ENCODE measurements at regions not wholly inside any gene's neighbourhood (a gene's known extent, or its start where the extent isn't known, plus 50 kb on each side); places are given as distances from the start of the nearest gene placed in this dataset.

DNA sequence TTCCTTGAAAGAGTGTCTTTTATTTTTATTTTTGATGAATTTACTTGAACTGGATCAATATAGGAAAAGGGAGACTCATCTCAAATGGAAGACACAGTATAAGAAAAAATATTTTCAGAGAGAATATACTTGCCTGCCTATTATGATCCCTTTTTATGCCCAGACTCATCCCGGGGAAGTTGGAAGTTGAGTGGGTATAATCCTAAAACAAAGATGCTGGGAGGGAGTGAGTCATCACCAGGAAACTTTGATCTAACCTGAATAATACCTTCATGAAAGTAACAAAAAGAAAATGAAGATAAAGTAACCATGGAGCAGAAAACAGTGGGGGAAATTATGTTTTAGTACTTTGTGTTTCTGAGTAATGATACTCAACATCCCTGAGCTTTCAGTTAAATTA is 1514.0 kb downstream of the FAM181B start:
- ATAC-seq (no peak), DNase-seq (no peak)
- intact Hi-C loops (cut with DNase I), result no loop called here
- Histone ChIP-seq H3K27me3 (ENCODE audit: low read depth) (no peaks in the 10 kb centered on the region), H3K4me3 (peak overlapping the region; percentile 2), H3K4me1 (no peaks in the 10 kb centered on the region), H3K9me3 (no peaks in the 10 kb centered on the region), H3K27ac (no peak overlapping the region), H3K36me3 (no peaks in the 10 kb centered on the region)
- TF ChIP-seq, protein P1, sequence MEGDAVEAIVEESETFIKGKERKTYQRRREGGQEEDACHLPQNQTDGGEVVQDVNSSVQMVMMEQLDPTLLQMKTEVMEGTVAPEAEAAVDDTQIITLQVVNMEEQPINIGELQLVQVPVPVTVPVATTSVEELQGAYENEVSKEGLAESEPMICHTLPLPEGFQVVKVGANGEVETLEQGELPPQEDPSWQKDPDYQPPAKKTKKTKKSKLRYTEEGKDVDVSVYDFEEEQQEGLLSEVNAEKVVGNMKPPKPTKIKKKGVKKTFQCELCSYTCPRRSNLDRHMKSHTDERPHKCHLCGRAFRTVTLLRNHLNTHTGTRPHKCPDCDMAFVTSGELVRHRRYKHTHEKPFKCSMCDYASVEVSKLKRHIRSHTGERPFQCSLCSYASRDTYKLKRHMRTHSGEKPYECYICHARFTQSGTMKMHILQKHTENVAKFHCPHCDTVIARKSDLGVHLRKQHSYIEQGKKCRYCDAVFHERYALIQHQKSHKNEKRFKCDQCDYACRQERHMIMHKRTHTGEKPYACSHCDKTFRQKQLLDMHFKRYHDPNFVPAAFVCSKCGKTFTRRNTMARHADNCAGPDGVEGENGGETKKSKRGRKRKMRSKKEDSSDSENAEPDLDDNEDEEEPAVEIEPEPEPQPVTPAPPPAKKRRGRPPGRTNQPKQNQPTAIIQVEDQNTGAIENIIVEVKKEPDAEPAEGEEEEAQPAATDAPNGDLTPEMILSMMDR (IDR thresholded peaks at IDR 0.05), result no peak

DNA sequence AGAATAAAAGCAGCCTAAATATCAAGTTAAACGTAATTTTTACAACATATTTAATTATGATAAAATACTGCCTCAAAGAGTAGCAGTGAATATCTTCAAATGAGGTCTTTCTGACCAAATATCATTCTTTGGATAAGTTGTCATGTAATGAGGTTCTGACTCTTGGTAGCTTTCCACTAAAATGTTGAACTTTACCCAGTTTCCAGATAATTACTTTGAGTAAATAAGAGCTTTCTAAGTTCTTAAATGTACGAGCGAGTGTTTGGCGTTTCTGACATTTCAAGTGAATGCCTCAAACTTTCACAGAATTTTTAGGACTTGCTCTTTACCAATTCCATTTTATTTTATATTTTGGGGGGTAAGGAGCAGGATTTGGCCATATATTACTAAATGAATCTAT is 1515.2 kb downstream of the FAM181B start:
- no peaks in the 10 kb centered on the region for H3K27me3 ChIP-seq (ENCODE audit: low read depth)
- TF ChIP-seq, protein P1 (IDR thresholded peaks at IDR 0.05), result no peak
- ATAC-seq, result no peak
- no peaks in the 10 kb centered on the region for H3K36me3 ChIP-seq
- no peaks in the 10 kb centered on the region for H3K9me3 ChIP-seq
- no peak for DNase-seq
- no peak overlapping the region for H3K27ac ChIP-seq
- intact Hi-C loops (cut with DNase I), result no loop called here
- H3K4me1 ChIP-seq, result no peaks in the 10 kb centered on the region
- H3K4me3 ChIP-seq, result no peak overlapping the region

- Histone ChIP-seq H3K27me3 (ENCODE audit: low read depth) (no peaks in the 10 kb centered on the region), H3K4me3 (no peak overlapping the region), H3K27ac (no peak overlapping the region), H3K4me1 (no peaks in the 10 kb centered on the region), H3K9me3 (no peaks in the 10 kb centered on the region), H3K36me3 (no peaks in the 10 kb centered on the region)
- DNase-seq (no peak), ATAC-seq (no peak)
- intact Hi-C loops (cut with DNase I), result no loop called here
- TF ChIP-seq, protein P1 (IDR thresholded peaks at IDR 0.05), result no peak
Measured at GRCh38 chr11:81211050-81211449, 1522.6 kb downstream of the FAM181B start.

DNA sequence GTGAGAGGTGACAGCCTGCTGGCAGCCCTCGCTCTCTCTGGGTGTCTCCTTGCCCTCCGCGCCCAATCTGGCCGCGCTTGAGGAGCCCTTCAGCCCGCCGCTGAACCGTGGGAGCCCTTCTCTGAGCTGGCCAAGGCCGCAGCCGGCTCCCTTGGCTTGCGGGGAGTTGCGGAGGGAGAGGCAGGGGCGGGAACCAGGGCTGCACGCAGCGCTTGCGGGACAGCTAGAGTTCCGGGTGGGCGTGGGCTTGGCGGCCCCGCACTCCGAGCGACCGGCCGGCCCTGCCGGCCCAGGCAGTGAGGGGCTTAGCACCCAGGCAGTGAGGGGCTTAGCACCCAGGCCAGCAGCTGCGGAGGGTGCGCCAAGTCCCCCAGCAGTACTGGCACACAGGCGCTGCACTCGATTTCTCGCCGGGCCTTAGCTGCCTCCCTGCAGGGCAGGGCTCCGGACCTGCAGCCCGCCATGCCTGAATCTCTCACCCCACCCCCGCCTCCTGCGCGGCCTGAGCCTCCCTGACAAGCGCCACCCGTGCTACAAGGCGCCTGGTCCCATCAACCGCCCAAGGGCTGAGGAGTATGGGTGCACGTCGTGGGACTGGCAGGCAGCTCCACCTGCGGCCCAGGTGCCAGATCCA is 1526.1 kb downstream of the FAM181B start:
- intact Hi-C loops (cut with DNase I), result no loop called here
- Histone ChIP-seq H3K4me1 (no peaks in the 10 kb centered on the region), H3K36me3 (no peaks in the 10 kb centered on the region), H3K9me3 (no peaks in the 10 kb centered on the region), H3K27ac (no peak overlapping the region), H3K4me3 (no peak overlapping the region), H3K27me3 (ENCODE audit: low read depth) (no peaks in the 10 kb centered on the region)
- TF ChIP-seq, protein P1 (IDR thresholded peaks at IDR 0.05), result no peak
- ATAC-seq (peak in 1 of 2 donors; percentile 27), DNase-seq (no peak)

DNA sequence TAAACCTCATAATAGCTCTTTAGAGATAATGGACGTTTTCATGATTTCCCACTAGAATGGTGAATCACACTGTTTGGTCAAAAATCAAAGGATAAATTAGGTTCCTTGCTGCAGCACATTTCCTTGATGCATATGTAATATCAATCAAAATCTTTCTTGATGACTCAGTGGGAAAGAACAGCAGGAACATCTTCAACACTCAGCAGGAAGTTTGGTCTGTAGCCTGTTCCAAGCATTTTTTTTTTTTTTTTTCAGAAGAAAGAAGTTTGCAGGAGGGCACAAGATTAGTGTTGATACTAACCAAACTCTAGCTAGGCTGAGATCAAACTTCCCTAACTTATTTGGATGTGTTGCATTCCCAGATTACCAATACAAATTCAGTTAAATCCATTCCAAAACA is 1529.8 kb downstream of the FAM181B start:
- H3K27me3 ChIP-seq (ENCODE audit: low read depth), result no peaks in the 10 kb centered on the region
- H3K4me1 ChIP-seq, result no peaks in the 10 kb centered on the region
- H3K36me3 ChIP-seq, result no peaks in the 10 kb centered on the region
- no peak for DNase-seq
- peaks cover 5% of the 10 kb centered on the region for H3K9me3 ChIP-seq
- no peak overlapping the region for H3K27ac ChIP-seq
- H3K4me3 ChIP-seq, result no peak overlapping the region
- ATAC-seq, result no peak
- TF ChIP-seq, protein P1 (IDR thresholded peaks at IDR 0.05), result no peak
- intact Hi-C loops (cut with DNase I), result no loop called here

Measured in lower lobe of right lung (tissue), 2 donors.